ENCODE measurements at regions not wholly inside any gene's neighbourhood (a gene's known extent, or its start where the extent isn't known, plus 50 kb on each side); places are given as distances from the start of the nearest gene placed in this dataset.
"Not testable (repeated sequence)": the region's sequence is repeated elsewhere in the genome, so short reads cannot be mapped to it uniquely, and the experiment has no call there.

- no peak for DNase-seq
Measured at GRCh38 chr5:18563853-18564252, 929.6 kb downstream of the TAF11L14 start.

DNA sequence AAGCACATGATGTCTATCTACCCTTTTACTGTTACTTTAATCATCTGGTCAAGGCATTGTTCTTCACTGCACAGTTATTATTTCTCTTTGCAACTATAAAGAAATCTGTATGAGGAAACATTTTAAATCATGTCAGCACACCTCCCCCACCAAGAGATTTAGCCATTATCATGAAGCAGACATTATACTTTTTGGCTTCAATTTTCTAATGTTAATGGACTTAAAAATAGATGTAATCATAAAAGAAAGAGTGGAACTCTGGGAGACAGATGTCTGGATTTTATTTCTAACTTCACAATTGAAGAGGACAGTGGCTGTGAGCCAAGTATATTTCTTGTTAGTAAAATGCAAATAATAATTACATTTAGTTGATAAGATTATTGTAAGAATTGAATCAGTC lies 932.4 kb downstream of the TAF11L14 start:
- no peak for DNase-seq

DNA sequence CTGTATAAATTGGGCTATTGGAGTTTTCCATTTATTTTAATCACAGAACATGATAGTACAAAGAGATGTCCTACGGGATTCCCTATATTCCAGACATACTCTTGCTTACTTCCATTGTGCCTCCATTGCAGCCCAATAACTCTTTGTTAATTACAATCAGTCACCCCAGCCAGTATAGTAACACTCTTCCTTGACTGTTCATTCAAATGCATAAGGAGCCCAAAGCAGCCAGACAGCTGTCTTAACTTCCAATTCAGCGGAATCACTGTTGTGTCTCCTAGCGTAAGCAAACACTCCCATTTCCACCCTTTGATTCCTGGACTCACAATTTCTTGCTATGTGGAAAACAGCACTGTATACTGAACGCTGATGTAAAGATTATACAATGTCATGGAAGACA lies 942.3 kb downstream of the TAF11L14 start:
- DNase-seq, result no peak

- DNase-seq, result no peak
Measured at GRCh38 chr5:18601185-18601584, 966.9 kb downstream of the TAF11L14 start.

DNA sequence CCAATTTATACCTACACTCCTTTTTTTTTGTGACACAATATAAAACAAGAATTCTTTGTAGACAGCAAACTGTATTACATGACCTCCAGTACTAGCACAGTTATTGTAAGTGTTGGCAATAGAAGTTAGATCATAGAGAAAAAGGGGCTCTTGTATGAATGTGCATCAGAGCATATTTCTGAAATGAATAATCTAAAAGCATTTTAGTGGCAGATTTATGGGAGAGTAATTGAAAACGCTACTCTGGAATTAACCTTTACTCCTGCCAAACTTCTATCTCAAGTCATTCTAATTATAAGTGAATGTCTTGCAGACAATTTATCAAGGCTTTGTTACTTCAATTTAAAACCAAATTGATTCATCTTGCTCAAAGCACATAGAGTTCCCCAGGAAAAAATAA lies 968.1 kb downstream of the TAF11L14 start:
- DNase-seq, result peak; percentile 71

GRCh38 chr5:18605186-18605585 lies 970.9 kb downstream of the TAF11L14 start:
- no peak for DNase-seq

DNA sequence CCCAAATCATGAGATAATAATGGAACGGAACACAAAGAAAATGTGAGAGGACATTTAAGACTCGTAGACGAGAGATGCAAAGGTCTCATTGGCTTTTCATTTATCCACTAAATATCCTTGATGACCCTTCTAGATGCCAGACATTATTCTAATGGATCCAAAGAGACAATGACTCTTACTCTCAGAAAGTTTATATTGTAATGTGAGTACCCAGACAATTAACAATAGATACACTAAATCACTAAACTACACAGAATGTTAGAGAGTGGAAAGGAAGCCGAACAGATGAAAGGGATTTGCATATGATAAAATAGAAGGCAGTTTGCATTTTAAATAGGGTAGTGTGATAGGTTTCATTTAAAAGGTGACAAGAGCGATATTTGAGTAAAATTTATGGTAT lies 973.3 kb downstream of the TAF11L14 start:
- no peak for DNase-seq

- DNase-seq, result not testable (repeated sequence)
Measured at GRCh38 chr5:18617191-18617590, 982.9 kb downstream of the TAF11L14 start.

DNA sequence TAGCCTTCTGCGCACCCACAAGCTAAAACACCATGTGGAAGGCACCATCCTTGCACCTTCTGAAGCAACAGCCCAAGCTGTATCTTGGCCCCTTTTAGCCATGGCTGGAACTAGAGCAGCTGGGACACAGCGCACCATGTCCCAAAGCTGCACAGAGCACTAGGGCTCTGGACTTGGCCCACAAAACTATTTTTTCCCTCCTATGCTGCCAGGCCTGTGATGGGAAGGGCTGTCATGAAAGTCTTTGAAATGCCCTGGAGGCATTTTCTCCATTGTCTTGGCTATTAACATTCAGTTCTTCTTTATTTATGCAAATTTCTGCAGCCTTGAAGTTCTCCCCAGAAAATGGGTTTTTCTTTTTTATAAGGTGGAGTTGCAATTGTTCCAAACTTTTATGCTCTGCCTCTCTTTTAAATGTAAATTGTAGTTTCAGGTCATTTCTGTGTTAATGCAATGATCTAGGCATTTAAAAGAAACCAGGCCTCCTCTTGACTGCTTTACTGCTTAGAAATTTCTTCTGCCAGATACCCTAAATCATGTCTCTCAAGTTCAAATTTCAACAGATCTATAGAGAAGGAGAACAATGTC lies 996.3 kb downstream of the TAF11L14 start:
- DNase-seq, result no peak

GRCh38 chr5:18652404-18653215 lies 1018.4 kb downstream of the TAF11L14 start:
- no peak for DNase-seq

- DNase-seq, result no peak
Measured at GRCh38 chr5:18653216-18653752, 1019.0 kb downstream of the TAF11L14 start.

DNA sequence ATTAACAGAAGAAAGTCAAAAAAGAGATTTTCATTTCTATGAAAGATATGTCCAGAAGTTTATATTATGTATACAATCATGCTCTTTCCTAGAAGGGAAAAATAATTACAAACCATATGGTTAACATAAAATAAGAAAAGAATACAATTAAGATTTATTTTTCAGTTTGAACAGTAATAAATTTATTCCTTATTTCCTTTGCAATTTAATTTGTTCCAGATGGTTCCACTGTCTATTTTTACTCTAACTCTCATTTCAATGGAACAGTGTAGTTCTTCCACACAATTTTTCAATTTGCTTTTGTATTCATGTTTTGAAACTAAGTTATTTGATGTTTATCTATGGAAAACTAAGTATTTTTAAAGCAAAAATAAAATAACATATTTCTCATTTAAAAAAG lies 1026.3 kb downstream of the TAF11L14 start:
- peak; percentile 82 for DNase-seq

GRCh38 chr5:18662231-18662630 lies 1028.0 kb downstream of the TAF11L14 start:
- DNase-seq, result peak; percentile 10

GRCh38 chr5:18674212-18674611 lies 1040.0 kb downstream of the TAF11L14 start:
- not testable (repeated sequence) for DNase-seq

DNA sequence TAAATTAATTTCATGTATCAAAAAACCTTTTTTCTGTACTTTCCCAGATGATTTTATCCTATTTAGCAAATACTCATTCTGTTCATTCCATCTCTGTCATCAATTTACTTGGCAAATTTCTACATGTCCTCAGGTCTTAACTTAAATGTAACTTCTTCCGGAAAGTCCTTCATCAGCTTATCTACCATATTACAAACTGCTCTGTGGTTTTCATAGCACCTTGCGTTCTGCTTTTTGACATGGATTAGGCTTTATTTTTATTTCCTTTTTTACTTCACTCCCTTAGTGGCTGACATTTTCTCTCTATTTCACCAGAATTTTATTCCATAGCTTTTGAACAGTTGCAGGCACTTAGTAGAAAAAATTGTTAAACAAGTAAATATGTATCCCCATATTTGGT lies 1040.8 kb downstream of the TAF11L14 start:
- no peak for DNase-seq

DNA sequence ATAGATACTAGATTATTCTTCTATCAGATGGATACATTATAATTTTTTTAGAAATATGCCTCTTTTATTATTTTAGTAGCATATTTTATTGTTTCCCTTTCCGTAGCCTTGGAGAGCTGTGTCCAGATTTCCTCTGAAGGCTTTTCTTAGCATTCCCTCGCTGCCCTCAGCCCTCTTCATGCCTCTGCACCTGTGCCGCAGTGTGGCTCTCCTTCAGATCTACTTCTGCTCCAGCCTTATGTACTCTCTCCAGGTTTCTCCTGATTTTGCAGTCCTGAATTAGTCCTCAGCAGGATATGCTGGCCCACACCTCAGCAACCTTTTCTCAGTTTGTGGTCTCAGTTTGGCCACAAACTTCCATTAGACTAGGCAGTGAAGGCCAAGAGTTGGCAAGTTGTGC lies 1052.0 kb downstream of the TAF11L14 start:
- DNase-seq, result no peak

GRCh38 chr5:18687429-18687828 lies 1053.2 kb downstream of the TAF11L14 start:
- no peak for DNase-seq

GRCh38 chr5:18699681-18700080 lies 1065.4 kb downstream of the TAF11L14 start:
- DNase-seq, result no peak

- DNase-seq, result no peak
Measured at GRCh38 chr5:18702821-18703220, 1068.6 kb downstream of the TAF11L14 start.

- DNase-seq, result no peak
Measured at GRCh38 chr5:18712936-18713485, 1078.8 kb downstream of the TAF11L14 start.

GRCh38 chr5:18720002-18720401 lies 1085.7 kb downstream of the TAF11L14 start:
- no peak for DNase-seq

GRCh38 chr5:18732556-18733479 lies 1098.6 kb downstream of the TAF11L14 start:
- DNase-seq, result no peak
